Thoracic aorta (tissue), 2 donors: ENCODE measurements at regions not wholly inside any gene's neighbourhood (a gene's known extent, or its start where the extent isn't known, plus 50 kb on each side); places are given as distances from the start of the nearest gene placed in this dataset.

Experiments used
- ATAC-seq: fragments of 150-250 bp; one replicate; pipeline ENCODE4 v1.8.0; 2017; ENCODE audit warnings: low read depth; ENCODE audit not compliant: insufficient number of reproducible peaks, low FRiP score
- DNase-seq: peaks from one replicate; pipeline ENCODE4 v3.0.0-alpha.2; 2020; ENCODE audit warnings: low spot score
- H3K27ac ChIP-seq, 2 donors: fragments of 200-600 bp; sonication (generic); 1 replicate in 1 of 2; 2 replicates in 1 of 2; pipeline ENCODE4 v1.5.1; 2016; ENCODE audit warnings: mild to moderate bottlenecking in 2 of 2, moderate library complexity in 2 of 2
- H3K27me3 ChIP-seq: fragments of 200-600 bp; sonication (generic); replicated peaks from 2 replicates; pipeline ENCODE4 v1.6.0; 2016; ENCODE audit warnings: mild to moderate bottlenecking; ENCODE audit not compliant: insufficient read depth
- H3K36me3 ChIP-seq: fragments of 200-600 bp; sonication (generic); one replicate; pipeline ENCODE4 v1.5.1; 2016
- H3K4me1 ChIP-seq, 2 donors: fragments of 200-600 bp; sonication (generic); 1 replicate in 1 of 2; 2 replicates in 1 of 2; pipeline versions ENCODE4 v1.5.1 to v1.6.0; 2016; ENCODE audit warnings: low read depth in 2 of 2, mild to moderate bottlenecking in 1 of 2; ENCODE audit not compliant: control insufficient read depth in 1 of 2
- H3K4me3 ChIP-seq: fragments of 200-600 bp; sonication (generic); 2 replicates; pipeline ENCODE4 v1.5.1; 2016; ENCODE audit warnings: mild to moderate bottlenecking
- H3K9me3 ChIP-seq: fragments of 200-600 bp; sonication (generic); 2 replicates; pipeline ENCODE4 v1.5.1; 2016
- CTCF ChIP-seq: fragments of 200-600 bp; sonication (generic); IDR thresholded peaks from one replicate; pipeline ENCODE4 v1.5.1; 2019; ENCODE audit warnings: antibody characterized with exemption

DNA sequence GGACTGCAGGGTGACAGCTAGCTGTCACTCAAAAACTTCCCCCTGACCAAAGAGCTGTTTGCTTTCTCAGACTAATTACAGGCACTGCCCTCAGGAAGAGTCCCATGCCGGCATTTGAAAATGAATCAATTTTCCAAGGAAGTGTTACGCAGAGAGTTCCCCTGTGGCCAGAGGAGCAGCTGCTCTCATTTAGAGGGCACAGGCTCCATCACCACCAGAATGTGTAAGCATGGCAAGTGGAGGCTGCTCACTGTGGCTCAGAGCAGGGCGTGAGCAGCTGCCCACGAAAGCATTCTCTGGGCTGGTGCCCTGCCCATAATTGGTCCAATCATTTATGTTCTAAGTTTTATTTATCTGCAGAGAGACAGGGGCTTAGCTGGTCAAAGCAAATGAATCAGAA is 202.2 kb downstream of the RAMP3 start:
- H3K27ac ChIP-seq: no peak overlapping the region
- H3K36me3 ChIP-seq: no peaks in the 10 kb centered on the region
- DNase-seq (no peak), ATAC-seq (no peak)
- TF ChIP-seq CTCF: no peak
- H3K4me1 ChIP-seq: no peaks in the 10 kb centered on the region
- no peak overlapping the region for H3K4me3 ChIP-seq
- no peaks in the 10 kb centered on the region for H3K27me3 ChIP-seq
- H3K9me3 ChIP-seq: no peaks in the 10 kb centered on the region

DNA sequence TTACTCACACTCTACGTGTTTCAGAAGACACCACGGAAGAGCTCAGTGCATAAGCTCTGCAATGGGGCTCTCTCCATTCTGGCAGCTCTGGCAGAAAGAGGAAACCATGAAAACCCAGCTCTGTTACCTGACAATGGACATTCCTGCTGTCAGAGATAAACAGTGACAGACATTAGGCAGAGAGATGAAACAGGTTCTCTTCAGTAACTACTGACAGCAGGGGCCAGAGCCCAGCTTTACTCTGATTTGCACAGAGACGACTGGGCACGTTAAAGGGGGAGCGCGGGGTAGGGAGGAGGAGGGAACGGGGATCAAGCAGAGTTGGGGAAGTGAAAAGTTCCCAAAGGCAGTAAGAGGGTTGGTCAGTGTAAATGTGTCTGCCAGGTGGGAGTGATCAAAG is 206.1 kb downstream of the RAMP3 start:
- no peak overlapping the region for H3K27ac ChIP-seq
- no peak for DNase-seq
- H3K4me1 ChIP-seq: no peaks in the 10 kb centered on the region
- H3K36me3 ChIP-seq: no peaks in the 10 kb centered on the region
- ATAC-seq: no peak
- no peaks in the 10 kb centered on the region for H3K27me3 ChIP-seq
- H3K4me3 ChIP-seq: no peak overlapping the region
- no peaks in the 10 kb centered on the region for H3K9me3 ChIP-seq
- TF ChIP-seq CTCF: no peak

DNA sequence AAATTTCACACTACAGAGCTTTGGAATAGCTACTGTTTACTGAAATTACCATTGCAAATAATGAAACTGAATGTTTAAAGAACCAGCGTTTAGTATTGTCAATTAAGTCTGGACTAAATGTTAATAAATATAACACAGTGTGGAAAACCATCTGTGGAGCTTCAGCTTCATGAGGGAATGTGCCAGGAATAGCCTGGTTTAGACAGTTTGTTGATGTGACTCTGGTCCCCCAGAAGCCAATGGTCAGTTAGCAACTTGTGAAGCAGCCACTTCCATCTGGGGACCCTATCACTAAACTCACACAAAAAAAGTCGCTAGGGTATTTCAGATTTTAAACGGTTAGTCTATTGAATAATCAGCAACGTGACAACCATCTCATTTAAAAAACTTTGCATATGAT is 207.8 kb downstream of the RAMP3 start:
- ATAC-seq: no peak
- H3K36me3 ChIP-seq: no peaks in the 10 kb centered on the region
- no peak overlapping the region for H3K27ac ChIP-seq
- H3K27me3 ChIP-seq: no peaks in the 10 kb centered on the region
- no peak for DNase-seq
- H3K9me3 ChIP-seq: no peaks in the 10 kb centered on the region
- no peak overlapping the region for H3K4me3 ChIP-seq
- H3K4me1 ChIP-seq: no peaks in the 10 kb centered on the region
- no peak for TF ChIP-seq CTCF

DNA sequence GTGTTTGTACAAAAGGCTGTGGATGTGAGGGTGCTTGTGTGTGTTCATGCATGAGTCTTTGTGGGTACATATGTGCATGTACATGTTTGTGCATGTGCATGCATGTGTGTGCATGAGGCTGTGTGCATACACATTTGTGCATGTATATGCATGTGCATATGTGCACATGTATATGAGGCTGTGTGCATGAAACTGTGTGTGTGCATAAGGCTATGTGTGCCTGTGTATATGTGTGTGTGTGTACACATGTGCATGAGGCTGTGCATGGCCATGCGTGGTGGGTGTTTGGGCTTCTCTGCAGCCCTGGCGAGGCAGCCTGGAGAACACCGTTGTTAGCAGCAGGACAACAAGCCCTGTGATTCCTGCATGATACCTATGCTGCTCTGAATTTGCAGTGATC is 207.7 kb upstream of the ADCY1 start:
- ATAC-seq (no peak), DNase-seq (no peak)
- Histone ChIP-seq H3K9me3 (no peaks in the 10 kb centered on the region), H3K27me3 (no peaks in the 10 kb centered on the region), H3K27ac (no peak overlapping the region), H3K4me3 (no peak overlapping the region), H3K4me1 (no peaks in the 10 kb centered on the region), H3K36me3 (no peaks in the 10 kb centered on the region)
- no peak for TF ChIP-seq CTCF

DNA sequence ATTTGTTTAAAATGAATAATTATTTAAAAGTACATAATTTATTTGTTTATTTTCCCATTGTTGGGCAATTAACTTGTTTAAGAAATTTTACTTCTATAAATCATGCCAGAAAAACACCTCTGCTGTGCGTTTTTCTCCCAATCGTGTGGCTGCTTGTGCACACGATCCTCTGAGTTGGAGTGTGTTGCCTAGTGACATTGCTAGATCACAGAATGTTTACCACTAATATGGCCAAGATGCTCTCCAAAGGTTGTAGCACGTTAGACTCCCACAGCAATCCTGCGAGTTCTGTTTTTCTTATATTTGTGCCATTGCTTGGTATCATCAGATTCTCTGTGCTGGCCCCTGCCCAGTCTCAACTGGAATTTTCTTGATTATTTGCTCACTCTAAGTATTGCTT is 207.1 kb upstream of the ADCY1 start:
- Histone ChIP-seq H3K36me3 (no peaks in the 10 kb centered on the region), H3K4me1 (no peaks in the 10 kb centered on the region), H3K27ac (no peak overlapping the region), H3K27me3 (no peaks in the 10 kb centered on the region), H3K9me3 (no peaks in the 10 kb centered on the region), H3K4me3 (no peak overlapping the region)
- ATAC-seq (no peak), DNase-seq (no peak)
- TF ChIP-seq CTCF: no peak
